Right renal cortex interstitium (tissue), 3 donors: ENCODE measurements at regions not wholly inside any gene's neighbourhood (a gene's known extent, or its start where the extent isn't known, plus 50 kb on each side); places are given as distances from the start of the nearest gene placed in this dataset.
"Not testable (repeated sequence)": the region's sequence is repeated elsewhere in the genome, so short reads cannot be mapped to it uniquely, and the experiment has no call there.

Source experiments
- DNase-seq, 3 donors: peaks; one replicate each; pipeline ENCODE4 v3.0.0-alpha.2; 2013; ENCODE audit warnings: low read depth in 3 of 3, low spot score in 2 of 3

- no peak for DNase-seq
Measured at GRCh38 chr15:58322253-58322652, 109.5 kb upstream of the LIPC start.

GRCh38 chr15:58323321-58323720 is 108.5 kb upstream of the LIPC start:
- not testable (repeated sequence) for DNase-seq

GRCh38 chr15:58324533-58324932 is 107.3 kb upstream of the LIPC start:
- no peak for DNase-seq

GRCh38 chr15:58327958-58328357 is 103.8 kb upstream of the LIPC start:
- no peak for DNase-seq

- DNase-seq, result no peak
Measured at GRCh38 chr15:58329211-58329610, 102.6 kb upstream of the LIPC start.

GRCh38 chr15:58329781-58330671 is 101.8 kb upstream of the LIPC start:
- DNase-seq, result no peak

GRCh38 chr15:58330741-58331559 is 100.8 kb upstream of the LIPC start:
- DNase-seq, result no peak

- no peak for DNase-seq
Measured at GRCh38 chr15:58331560-58331912, 100.3 kb upstream of the LIPC start.

GRCh38 chr15:58331913-58332675 is 99.7 kb upstream of the LIPC start:
- DNase-seq, result peak; percentile 85 to 90 (median 88)

GRCh38 chr15:58332676-58333400 is 99.0 kb upstream of the LIPC start:
- DNase-seq, result no peak

- DNase-seq, result no peak
Measured at GRCh38 chr15:58334803-58335202, 97.0 kb upstream of the LIPC start.

GRCh38 chr15:58336161-58336560 is 95.6 kb upstream of the LIPC start:
- DNase-seq, result no peak

GRCh38 chr15:58340176-58340575 is 91.6 kb upstream of the LIPC start:
- no peak for DNase-seq

- no peak for DNase-seq
Measured at GRCh38 chr15:58342508-58342907, 89.3 kb upstream of the LIPC start.

GRCh38 chr15:58344213-58345070 is 87.3 kb upstream of the LIPC start:
- no peak for DNase-seq

- DNase-seq, result no peak
Measured at GRCh38 chr15:58346361-58346760, 85.4 kb upstream of the LIPC start.

GRCh38 chr15:58348095-58348812 is 83.5 kb upstream of the LIPC start:
- DNase-seq, result no peak

- DNase-seq, result no peak
Measured at GRCh38 chr15:58352026-58352929, 79.5 kb upstream of the LIPC start.
